HG02763 (cell line): ENCODE measurements at regions not wholly inside any gene's neighbourhood (a gene's known extent, or its start where the extent isn't known, plus 50 kb on each side); places are given as distances from the start of the nearest gene placed in this dataset.

Experiments
- ATAC-seq: cut with Tn5 transposase; IDR thresholded peaks from one replicate; pipeline ENCODE4 v1.9.1; 2021; ENCODE audit warnings: mild to moderate bottlenecking, moderate library complexity; ENCODE audit not compliant: unreplicated experiment

GRCh38 chr7:142308326-142308725 is 50.5 kb upstream of the PRSS58 start:
- no peak for ATAC-seq
